ENCODE measurements at regions not wholly inside any gene's neighbourhood (a gene's known extent, or its start where the extent isn't known, plus 50 kb on each side); places are given as distances from the start of the nearest gene placed in this dataset.

DNA sequence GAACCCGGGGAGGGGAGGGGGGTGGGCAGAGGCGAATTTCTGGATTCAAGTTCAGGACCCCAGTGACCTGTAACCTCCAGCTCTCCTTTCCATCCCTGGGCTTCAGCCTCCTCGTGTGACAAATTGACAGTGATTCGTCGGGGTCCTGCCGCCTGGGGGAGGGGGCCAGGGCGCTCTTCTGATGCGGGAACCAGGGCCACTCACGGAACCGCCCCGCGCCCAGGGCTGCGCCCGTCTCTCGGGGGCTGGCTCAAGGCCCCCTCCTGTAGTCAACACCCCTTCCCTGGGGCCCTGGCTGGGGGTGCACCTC, 92.8 kb upstream of the ANO1 start:
- CTCF ChIA-PET, result no interaction called here
- no peak for DNase-seq
- Mint-ChIP-seq H3K9me3 (no peaks in the 10 kb centered on the region), H3K4me3 (no peak overlapping the region), H3K27me3 (peaks cover 53 to 64% of the 10 kb centered on the region in 2 donors), H3K36me3 (no peaks in the 10 kb centered on the region), H3K27ac (no peak overlapping the region), H3K4me1 (peaks cover 0 to 4% (median 1%) of the 10 kb centered on the region in 3 donors)
- 0% methylated on average over 4 of the region's 15 CpGs for WGBS (ENCODE audit: insufficient coverage)
- no peak for ATAC-seq (replicated peaks in 1 of 4)
- H3K27ac ChIP-seq (ENCODE audit: low read length), result no peak overlapping the region
- peaks cover 11 to 68% of the 10 kb centered on the region in 2 experiments for H3K27me3 ChIP-seq (replicated peaks in 1 of 2; ENCODE audit: control insufficient read depth in 2 of 2, extremely low read depth in 1 of 2, insufficient read depth in 2 of 2, low read length in 1 of 2)
- no peaks in the 10 kb centered on the region for H3K9me3 ChIP-seq
- no peak overlapping the region for H3K4me3 ChIP-seq (ENCODE audit: control insufficient read depth in 1 of 2, extremely low read depth in 1 of 2, low read length in 1 of 2)
- no peaks in the 10 kb centered on the region for H3K36me3 ChIP-seq (ENCODE audit: control insufficient read depth in 2 of 2, extremely low read depth in 1 of 2, insufficient read depth in 1 of 2, low read length in 1 of 2)
- H3K4me1 ChIP-seq (ENCODE audit: control insufficient read depth in 1 of 2, extremely low read depth in 1 of 2, insufficient read depth in 2 of 2, low read length in 2 of 2), result no peaks in the 10 kb centered on the region
- POLR2A ChIA-PET, result no interaction called here

DNA sequence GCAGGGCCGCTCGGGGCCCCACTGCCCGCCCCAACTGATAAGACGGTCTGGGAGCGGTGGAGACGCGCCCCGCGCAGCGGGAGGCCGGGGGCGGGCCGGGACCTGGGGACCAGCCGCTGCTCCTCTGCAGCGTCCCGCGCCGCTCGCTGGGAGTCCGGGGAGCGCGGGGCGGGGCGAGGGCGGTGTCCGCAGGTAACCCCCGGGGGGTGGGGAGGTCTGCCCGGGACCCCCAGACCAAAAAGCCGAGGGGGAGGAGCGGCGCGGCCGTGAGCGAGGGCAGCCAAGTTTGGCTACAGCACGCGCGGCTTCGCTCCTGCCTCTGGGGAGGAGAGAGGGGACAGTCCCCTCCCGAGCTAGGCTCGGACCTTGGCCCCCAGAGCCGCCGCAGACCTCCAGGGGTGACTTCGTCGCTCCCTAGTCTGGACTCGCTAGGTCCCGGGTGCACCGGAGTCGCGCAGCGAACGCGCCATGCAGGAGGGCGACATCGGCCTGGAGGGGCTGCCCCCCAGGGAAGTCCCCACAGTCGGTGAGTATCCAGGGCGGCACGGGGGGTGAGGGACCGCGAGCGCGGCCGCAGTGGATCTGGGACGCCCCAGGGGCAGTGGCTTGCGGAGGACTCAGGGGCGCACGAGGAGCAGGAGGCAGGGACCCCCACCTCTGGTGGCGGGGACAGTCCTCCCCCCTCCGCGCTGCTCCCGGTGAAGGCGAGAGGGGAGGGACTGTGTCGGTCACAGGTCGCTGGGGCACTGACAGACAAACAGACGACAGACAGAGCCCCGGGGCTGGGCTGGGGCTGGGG, 92.3 kb upstream of the ANO1 start:
- H3K27me3 ChIP-seq (replicated peaks in 1 of 2; ENCODE audit: control insufficient read depth in 2 of 2, extremely low read depth in 1 of 2, insufficient read depth in 2 of 2, low read length in 1 of 2), result peaks cover 11 to 68% of the 10 kb centered on the region in 2 experiments
- 8% methylated on average over 70 of the region's 75 CpGs for WGBS (ENCODE audit: insufficient coverage)

DNA sequence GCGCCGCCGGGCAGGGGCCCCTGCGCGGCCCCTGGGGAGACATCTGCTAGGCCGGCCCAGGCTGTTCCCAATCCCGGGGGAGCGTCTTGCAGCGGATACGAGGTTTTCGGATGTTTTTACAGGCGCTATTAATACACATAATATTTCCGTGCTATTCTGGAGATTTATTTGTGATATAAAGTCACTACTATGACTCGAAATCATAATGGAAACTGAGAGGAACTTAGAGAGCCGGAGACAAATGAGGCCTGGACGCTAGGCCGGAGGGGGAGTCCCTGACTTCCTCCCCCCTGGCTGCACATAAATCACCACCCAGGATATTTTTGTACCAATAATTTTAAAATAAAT, 91.7 kb upstream of the ANO1 start:
- WGBS (ENCODE audit: insufficient coverage), result 27% methylated on average over 8 of the region's 17 CpGs
- Mint-ChIP-seq H3K9me3 (no peaks in the 10 kb centered on the region), H3K4me1 (peaks cover 0 to 4% (median 1%) of the 10 kb centered on the region in 3 donors), H3K27me3 (peaks cover 53 to 67% of the 10 kb centered on the region in 2 donors), H3K27ac (no peak overlapping the region), H3K4me3 (no peak overlapping the region), H3K36me3 (no peaks in the 10 kb centered on the region)
- H3K4me1 ChIP-seq (ENCODE audit: control insufficient read depth in 1 of 2, extremely low read depth in 1 of 2, insufficient read depth in 2 of 2, low read length in 2 of 2), result no peaks in the 10 kb centered on the region
- H3K9me3 ChIP-seq, result no peaks in the 10 kb centered on the region
- ChIA-PET POLR2A (no interaction called here), CTCF (no interaction called here)
- DNase-seq (no peak), ATAC-seq (replicated peaks in 1 of 4) (no peak)
- no peaks in the 10 kb centered on the region for H3K36me3 ChIP-seq (ENCODE audit: control insufficient read depth in 2 of 2, extremely low read depth in 1 of 2, insufficient read depth in 1 of 2, low read length in 1 of 2)
- H3K4me3 ChIP-seq (ENCODE audit: control insufficient read depth in 1 of 2, extremely low read depth in 1 of 2, low read length in 1 of 2), result no peak overlapping the region
- H3K27ac ChIP-seq (ENCODE audit: low read length), result no peak overlapping the region
- H3K27me3 ChIP-seq (replicated peaks in 1 of 2; ENCODE audit: control insufficient read depth in 2 of 2, extremely low read depth in 1 of 2, insufficient read depth in 2 of 2, low read length in 1 of 2), result peaks cover 12 to 68% of the 10 kb centered on the region in 2 experiments

More for the DNA sequence above, 92.3 kb upstream of the ANO1 start:
- no peak overlapping the region for H3K27ac ChIP-seq (ENCODE audit: low read length)
- DNase-seq (no peak), ATAC-seq (replicated peaks in 1 of 4) (no peak)
- no peaks in the 10 kb centered on the region for H3K36me3 Mint-ChIP-seq
- CTCF ChIA-PET, result no interaction called here
- no peak overlapping the region for H3K27ac Mint-ChIP-seq
- no peaks in the 10 kb centered on the region for H3K4me1 ChIP-seq (ENCODE audit: control insufficient read depth in 1 of 2, extremely low read depth in 1 of 2, insufficient read depth in 2 of 2, low read length in 2 of 2)
- POLR2A ChIA-PET, result no interaction called here
- no peaks in the 10 kb centered on the region for H3K9me3 ChIP-seq
- peaks cover 0 to 4% (median 1%) of the 10 kb centered on the region in 3 donors for H3K4me1 Mint-ChIP-seq
- H3K36me3 ChIP-seq (ENCODE audit: control insufficient read depth in 2 of 2, extremely low read depth in 1 of 2, insufficient read depth in 1 of 2, low read length in 1 of 2), result no peaks in the 10 kb centered on the region
- H3K9me3 Mint-ChIP-seq, result no peaks in the 10 kb centered on the region
- H3K27me3 Mint-ChIP-seq, result peaks cover 53 to 65% of the 10 kb centered on the region in 2 donors
- H3K4me3 Mint-ChIP-seq, result no peak overlapping the region
- no peak overlapping the region for H3K4me3 ChIP-seq (ENCODE audit: control insufficient read depth in 1 of 2, extremely low read depth in 1 of 2, low read length in 1 of 2)

DNA sequence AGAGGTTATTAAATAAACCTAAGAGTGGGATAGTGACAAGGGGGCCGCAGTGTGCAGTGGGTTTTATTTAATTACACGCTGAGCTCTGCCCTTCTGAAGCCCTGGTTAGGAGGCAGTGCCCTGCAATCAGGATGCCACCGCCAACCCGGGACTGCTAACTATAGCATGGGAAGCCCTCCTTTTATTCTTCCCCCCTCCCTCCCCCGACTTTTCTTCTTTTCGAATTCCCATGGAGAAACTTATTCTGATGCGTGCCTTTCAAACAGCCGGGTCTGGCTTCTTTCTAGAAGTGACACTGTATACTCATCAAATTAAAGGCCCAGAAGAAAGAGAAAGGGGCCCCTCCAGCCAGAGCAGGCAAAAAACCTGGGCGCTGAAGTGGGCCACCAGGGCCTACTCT, 91.3 kb upstream of the ANO1 start:
- CTCF ChIA-PET, result no interaction called here

DNA sequence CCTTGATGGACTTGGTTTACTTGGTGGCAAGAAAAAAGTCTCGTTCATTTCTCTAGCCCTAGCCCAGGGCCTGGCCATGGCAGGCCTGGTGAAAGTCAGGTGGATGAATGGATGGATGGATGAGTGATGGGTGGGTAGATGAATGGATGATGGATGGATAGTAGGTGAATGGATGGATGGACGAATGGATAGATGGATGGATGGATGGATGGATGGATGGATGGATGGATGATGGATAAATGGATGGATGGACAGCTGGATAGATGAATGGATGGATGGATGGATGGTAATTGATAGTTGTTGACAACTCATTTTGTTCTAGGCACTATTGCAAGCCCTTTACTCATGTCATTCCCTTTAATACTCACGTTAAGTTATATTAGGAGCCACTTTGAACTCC, 86.1 kb upstream of the ANO1 start:
- CTCF ChIA-PET, result no interaction called here
- no peak overlapping the region for H3K4me3 ChIP-seq (ENCODE audit: control insufficient read depth in 1 of 2, extremely low read depth in 1 of 2, low read length in 1 of 2)
- no peaks in the 10 kb centered on the region for H3K36me3 Mint-ChIP-seq
- no peak for DNase-seq
- peaks cover 8 to 38% of the 10 kb centered on the region in 2 experiments for H3K27me3 ChIP-seq (replicated peaks in 1 of 2; ENCODE audit: control insufficient read depth in 2 of 2, extremely low read depth in 1 of 2, insufficient read depth in 2 of 2, low read length in 1 of 2)
- POLR2A ChIA-PET, result no interaction called here
- no peaks in the 10 kb centered on the region for H3K4me1 ChIP-seq (ENCODE audit: control insufficient read depth in 1 of 2, extremely low read depth in 1 of 2, insufficient read depth in 2 of 2, low read length in 2 of 2)
- ATAC-seq (replicated peaks in 1 of 4), result no peak
- no peaks in the 10 kb centered on the region for H3K4me1 Mint-ChIP-seq
- 59% methylated on average over 2 of the region's 3 CpGs for WGBS (ENCODE audit: insufficient coverage)
- H3K27ac ChIP-seq (ENCODE audit: low read length), result no peak overlapping the region
- H3K36me3 ChIP-seq (ENCODE audit: control insufficient read depth in 2 of 2, extremely low read depth in 1 of 2, insufficient read depth in 1 of 2, low read length in 1 of 2), result no peaks in the 10 kb centered on the region
- peaks cover 0 to 6% (median 0%) of the 10 kb centered on the region in 3 donors for H3K9me3 Mint-ChIP-seq
- no peak overlapping the region for H3K4me3 Mint-ChIP-seq
- no peak overlapping the region for H3K27ac Mint-ChIP-seq
- H3K27me3 Mint-ChIP-seq, result peaks cover 40 to 44% of the 10 kb centered on the region in 2 donors
- no peaks in the 10 kb centered on the region for H3K9me3 ChIP-seq

More for the DNA sequence above, 91.3 kb upstream of the ANO1 start:
- DNase-seq (no peak), ATAC-seq (replicated peaks in 1 of 4) (no peak)
- Mint-ChIP-seq H3K36me3 (no peaks in the 10 kb centered on the region), H3K9me3 (no peaks in the 10 kb centered on the region), H3K27ac (no peak overlapping the region), H3K27me3 (peaks cover 55 to 66% of the 10 kb centered on the region in 2 donors), H3K4me1 (peaks cover 0 to 4% (median 1%) of the 10 kb centered on the region in 3 donors), H3K4me3 (no peak overlapping the region)
- POLR2A ChIA-PET, result no interaction called here
- Histone ChIP-seq H3K27ac (ENCODE audit: low read length) (no peak overlapping the region), H3K36me3 (ENCODE audit: control insufficient read depth in 2 of 2, extremely low read depth in 1 of 2, insufficient read depth in 1 of 2, low read length in 1 of 2) (no peaks in the 10 kb centered on the region), H3K9me3 (no peaks in the 10 kb centered on the region), H3K27me3 (replicated peaks in 1 of 2; ENCODE audit: control insufficient read depth in 2 of 2, extremely low read depth in 1 of 2, insufficient read depth in 2 of 2, low read length in 1 of 2) (peaks cover 14 to 67% of the 10 kb centered on the region in 2 experiments), H3K4me1 (ENCODE audit: control insufficient read depth in 1 of 2, extremely low read depth in 1 of 2, insufficient read depth in 2 of 2, low read length in 2 of 2) (no peaks in the 10 kb centered on the region), H3K4me3 (ENCODE audit: control insufficient read depth in 1 of 2, extremely low read depth in 1 of 2, low read length in 1 of 2) (no peak overlapping the region)
- 75% methylated on average over 7 of the region's 9 CpGs for WGBS (ENCODE audit: insufficient coverage)

DNA sequence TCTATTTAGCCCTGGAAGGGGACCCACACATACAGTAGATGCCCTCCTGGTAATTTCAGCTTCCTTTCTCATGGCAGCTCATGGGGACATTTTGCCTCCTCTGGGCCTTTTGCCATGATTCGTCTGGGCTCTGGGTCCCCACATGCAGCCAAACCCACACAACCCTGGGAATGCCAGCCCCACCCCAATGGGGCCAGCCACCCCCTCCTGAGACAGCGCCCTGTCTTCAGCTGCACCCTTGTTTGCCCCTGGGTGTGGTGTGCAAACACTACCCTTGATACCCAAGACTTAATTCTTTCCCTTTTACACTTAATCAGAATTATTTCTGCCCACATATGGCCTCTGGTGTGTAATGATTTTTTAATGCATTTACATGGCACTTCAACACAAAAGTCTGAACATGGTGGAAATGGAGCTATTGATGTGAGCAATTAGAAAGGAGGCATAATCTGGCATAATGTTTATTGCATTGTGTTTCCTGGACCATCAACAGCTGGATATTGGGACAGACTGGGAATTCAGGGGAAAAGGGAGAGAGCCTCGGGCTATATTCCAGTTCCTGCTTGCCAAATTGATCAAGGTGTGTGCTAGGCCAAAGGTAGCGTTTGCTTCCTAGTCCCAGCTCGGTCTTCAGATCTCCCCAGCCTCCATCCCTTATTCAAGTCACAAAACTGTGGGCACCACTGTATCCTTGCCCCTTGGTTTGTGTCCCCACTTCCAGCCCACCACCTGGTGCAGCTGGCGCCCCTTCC, 85.0 kb upstream of the ANO1 start:
- Mint-ChIP-seq H3K4me1 (no peaks in the 10 kb centered on the region), H3K27me3 (peaks cover 36 to 47% of the 10 kb centered on the region in 2 donors), H3K4me3 (no peak overlapping the region), H3K9me3 (peaks cover 0 to 6% (median 0%) of the 10 kb centered on the region in 3 donors), H3K36me3 (no peaks in the 10 kb centered on the region), H3K27ac (no peak overlapping the region)
- no peak for ATAC-seq (replicated peaks in 1 of 4)
- no peak overlapping the region for H3K4me3 ChIP-seq (ENCODE audit: control insufficient read depth in 1 of 2, extremely low read depth in 1 of 2, low read length in 1 of 2)
- no peaks in the 10 kb centered on the region for H3K4me1 ChIP-seq (ENCODE audit: control insufficient read depth in 1 of 2, extremely low read depth in 1 of 2, insufficient read depth in 2 of 2, low read length in 2 of 2)
- POLR2A ChIA-PET, result no interaction called here
- CTCF ChIA-PET, result no interaction called here
- peaks cover 5 to 30% of the 10 kb centered on the region in 2 experiments for H3K27me3 ChIP-seq (replicated peaks in 1 of 2; ENCODE audit: control insufficient read depth in 2 of 2, extremely low read depth in 1 of 2, insufficient read depth in 2 of 2, low read length in 1 of 2)
- H3K36me3 ChIP-seq (ENCODE audit: control insufficient read depth in 2 of 2, extremely low read depth in 1 of 2, insufficient read depth in 1 of 2, low read length in 1 of 2), result no peaks in the 10 kb centered on the region
- H3K9me3 ChIP-seq, result no peaks in the 10 kb centered on the region
- DNase-seq, result no peak
- no peak overlapping the region for H3K27ac ChIP-seq (ENCODE audit: low read length)
- WGBS (ENCODE audit: insufficient coverage), result 71% methylated on average over 4 of the region's 6 CpGs
